GM18502 (cell line): ENCODE measurements at regions not wholly inside any gene's neighbourhood (a gene's known extent, or its start where the extent isn't known, plus 50 kb on each side); places are given as distances from the start of the nearest gene placed in this dataset.
"Not testable (repeated sequence)": the region's sequence is repeated elsewhere in the genome, so short reads cannot be mapped to it uniquely, and the experiment has no call there.

Source experiments
- ATAC-seq: cut with Tn5 transposase; IDR thresholded peaks from one replicate; pipeline ENCODE4 v1.9.1; 2021; ENCODE audit warnings: mild to moderate bottlenecking; ENCODE audit not compliant: unreplicated experiment, poor library complexity

GRCh38 chr4:163681208-163681821 lies 186.8 kb downstream of the TMA16 start:
- peak; percentile 87 for ATAC-seq

- ATAC-seq, result no peak
Measured at GRCh38 chr4:163688856-163689255, 194.4 kb downstream of the TMA16 start.

DNA sequence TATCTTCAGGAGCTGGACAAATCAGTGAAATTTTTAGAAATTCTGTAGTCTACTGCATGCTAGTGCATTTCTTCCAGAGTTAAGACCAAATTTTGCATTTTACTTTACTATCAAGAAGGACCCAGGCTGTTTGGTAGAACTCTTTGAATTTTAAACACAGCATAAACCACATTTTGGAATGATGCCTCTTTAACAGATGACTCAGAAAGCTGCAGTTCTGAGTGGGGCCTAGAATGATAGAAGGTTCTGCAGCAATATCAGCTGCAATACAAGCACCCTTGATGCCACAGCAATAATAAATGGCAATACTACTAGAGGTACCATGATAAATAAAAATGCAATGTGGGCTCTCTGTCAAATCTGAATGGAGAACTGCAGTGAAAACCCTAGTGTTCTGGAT lies 198.7 kb downstream of the TMA16 start:
- ATAC-seq, result no peak

DNA sequence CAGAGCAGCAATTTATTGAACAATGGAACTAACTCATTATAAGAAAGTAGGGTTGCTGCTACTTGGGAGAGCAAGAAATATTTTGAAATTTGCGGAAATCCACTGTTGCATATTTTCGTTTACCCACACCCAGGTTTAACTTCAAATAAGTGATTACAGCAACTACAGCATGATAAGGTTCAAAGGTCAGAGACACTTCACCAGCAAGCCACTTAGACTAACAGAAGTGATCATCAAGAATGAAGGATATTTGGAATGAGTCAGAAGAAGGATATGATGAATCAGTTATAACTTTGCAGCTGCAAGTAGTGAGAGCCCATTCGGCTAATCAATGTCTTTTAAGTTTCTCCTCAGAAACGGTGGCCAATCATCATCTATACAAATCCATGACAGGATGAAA lies 199.3 kb downstream of the TMA16 start:
- ATAC-seq, result no peak

- ATAC-seq, result no peak
Measured at GRCh38 chr4:163694385-163694784, 199.9 kb downstream of the TMA16 start.

DNA sequence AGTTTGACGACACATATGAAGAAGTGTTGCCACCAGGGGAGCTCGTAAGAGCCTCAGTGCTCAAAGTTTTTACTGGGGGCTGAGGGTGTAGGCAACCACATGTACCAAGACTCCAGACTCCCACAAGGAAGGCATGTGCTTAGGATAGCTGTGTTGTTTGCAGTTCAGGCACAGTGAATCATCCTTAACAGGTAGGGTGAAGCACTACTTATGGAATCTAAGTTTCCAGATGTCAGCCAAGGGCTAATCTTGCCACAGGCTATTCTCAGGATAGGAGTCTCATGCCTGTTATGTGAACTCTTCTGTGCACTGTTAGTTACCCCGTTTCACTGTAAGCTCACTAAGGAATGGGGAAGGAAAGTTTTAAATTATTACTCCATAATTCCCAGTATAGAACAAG lies 202.6 kb downstream of the TMA16 start:
- no peak for ATAC-seq

- not testable (repeated sequence) for ATAC-seq
Measured at GRCh38 chr4:163700383-163700782, 205.9 kb downstream of the TMA16 start.

GRCh38 chr4:163701916-163702315 lies 207.4 kb downstream of the TMA16 start:
- ATAC-seq, result peak; percentile 98

- ATAC-seq, result no peak
Measured at GRCh38 chr4:163702736-163703135, 208.2 kb downstream of the TMA16 start.

GRCh38 chr4:163703251-163703650 lies 208.8 kb downstream of the TMA16 start:
- no peak for ATAC-seq

GRCh38 chr4:163707873-163708272 lies 213.4 kb downstream of the TMA16 start:
- ATAC-seq, result no peak

DNA sequence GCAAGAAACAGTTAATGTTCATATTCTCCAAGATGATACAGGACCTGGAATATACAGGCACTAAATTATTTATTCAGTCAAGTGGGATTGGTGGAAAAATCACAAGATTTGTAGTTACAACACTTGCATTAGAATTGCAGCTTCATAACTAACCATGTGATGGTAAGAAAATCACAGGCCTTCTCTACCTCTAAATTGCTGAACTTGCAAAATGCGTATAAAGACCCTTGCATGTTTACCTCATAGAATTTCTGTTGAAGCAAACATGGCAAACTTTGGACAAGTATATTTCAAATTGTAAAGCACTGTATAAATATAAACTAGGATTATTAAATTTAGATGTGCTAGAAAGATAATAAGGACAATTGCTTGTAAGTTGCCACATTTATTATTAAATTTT lies 215.1 kb downstream of the TMA16 start:
- ATAC-seq, result no peak

- no peak for ATAC-seq
Measured at GRCh38 chr4:163710158-163710557, 215.7 kb downstream of the TMA16 start.

DNA sequence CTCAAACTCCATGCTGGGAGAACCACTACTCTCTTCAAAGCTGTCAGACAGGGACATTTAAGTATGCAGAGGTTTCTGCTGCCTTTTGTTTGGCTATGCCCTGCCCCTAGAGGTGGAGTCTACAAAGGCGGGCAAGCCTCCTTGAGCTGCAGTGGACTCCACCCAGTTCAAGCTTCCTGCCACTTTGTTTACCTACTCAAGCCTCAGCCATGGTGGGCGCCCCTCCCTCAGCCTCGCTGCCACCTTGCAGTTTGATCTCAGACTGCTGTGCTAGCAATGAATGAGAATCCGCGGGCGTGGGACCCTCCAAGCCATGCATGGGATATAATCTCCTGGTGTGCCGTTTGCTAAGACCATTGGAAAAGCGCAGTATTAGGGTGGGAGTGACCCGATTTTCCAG lies 230.0 kb downstream of the TMA16 start:
- ATAC-seq, result not testable (repeated sequence)

DNA sequence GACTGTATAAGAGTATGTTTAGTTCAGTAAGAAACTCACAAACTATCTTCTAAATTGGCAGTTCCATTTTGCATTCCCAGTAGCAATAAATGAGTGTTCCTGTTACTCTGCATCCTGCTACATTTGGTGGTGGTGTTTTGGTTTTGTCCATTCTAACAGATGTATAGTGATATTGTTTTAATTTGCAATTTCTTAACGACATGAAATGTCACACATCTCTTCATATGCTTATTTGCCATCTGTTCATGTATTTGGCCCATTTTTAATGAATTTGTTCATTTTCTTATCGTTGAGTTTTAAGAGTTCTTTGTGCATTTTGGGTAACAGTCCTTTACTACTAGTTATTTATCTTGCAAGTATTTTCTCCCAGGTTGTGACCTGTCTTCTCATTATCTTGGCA lies 232.2 kb downstream of the TMA16 start:
- no peak for ATAC-seq

DNA sequence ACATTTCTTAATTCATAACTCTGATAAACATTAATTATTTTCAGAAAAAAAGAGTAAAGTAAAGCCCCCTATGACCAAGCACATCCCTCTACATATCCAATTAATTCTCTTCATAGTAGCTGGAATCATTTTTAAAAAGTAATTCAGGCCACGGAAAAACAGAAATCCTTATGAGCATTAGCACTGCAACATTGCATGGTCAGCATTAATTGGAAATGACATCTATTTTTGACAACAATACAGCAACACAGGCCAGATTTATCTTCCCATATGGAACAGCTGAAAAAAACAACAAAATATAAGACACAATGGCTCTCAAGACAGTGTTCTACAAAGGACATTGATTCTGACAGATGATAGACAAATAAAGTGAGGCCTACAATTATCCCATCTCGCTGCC lies 236.6 kb downstream of the TMA16 start:
- no peak for ATAC-seq

DNA sequence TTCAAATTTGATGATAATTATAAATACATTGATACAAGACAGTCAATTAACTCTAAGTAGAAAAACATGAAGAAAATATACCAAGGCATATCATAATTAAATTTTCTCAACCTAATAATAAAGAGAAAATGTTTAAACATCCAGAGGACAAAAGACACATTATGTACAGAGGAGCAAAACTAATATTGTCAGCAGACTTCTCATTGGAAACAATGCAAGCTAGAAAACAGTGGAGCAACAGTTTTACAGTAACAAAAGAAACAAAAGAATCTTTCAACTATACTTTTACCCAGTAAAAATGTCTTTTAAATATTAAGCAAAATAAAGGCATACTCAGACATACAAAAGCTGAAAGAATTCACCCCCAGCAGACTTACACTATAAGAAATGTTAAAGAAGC lies 238.0 kb downstream of the TMA16 start:
- ATAC-seq, result no peak

GRCh38 chr4:163736876-163737275 lies 242.4 kb downstream of the TMA16 start:
- ATAC-seq, result no peak

DNA sequence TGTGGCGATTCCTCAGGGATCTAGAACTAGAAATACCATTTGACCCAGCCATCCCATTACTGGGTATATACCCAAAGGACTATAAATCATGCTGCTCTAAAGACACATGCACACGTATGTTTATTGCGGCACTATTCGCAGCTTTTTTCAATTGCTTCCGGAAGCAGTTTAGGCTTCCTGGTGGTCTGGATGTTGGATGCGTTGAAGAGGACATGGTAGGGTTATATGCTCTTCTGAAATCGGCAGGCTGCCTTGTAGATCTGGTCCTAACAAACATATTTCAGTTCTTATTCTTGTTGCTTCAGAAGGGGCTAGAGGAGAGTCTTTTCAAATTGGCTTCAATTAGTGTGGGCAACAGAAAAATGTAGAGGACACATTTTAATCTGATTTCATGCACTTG lies 243.4 kb downstream of the TMA16 start:
- not testable (repeated sequence) for ATAC-seq

DNA sequence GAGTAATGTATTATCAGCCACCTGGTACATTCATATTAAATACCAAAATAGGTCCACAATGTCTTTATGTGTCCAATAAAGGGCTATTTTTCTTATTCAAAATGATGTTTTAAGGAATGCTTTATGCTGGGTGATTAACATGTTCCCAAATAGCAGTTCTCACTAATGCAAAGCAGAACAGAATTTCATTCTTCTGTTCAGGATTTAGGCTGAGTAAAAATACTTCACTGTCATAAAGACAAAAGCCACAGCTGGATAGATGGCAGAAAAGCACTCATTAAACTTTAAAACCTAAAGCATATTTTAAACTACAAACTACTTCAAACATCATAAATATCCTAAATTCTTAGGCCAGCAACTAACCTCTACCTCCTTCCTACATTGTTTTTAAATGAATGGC lies 244.0 kb downstream of the TMA16 start:
- ATAC-seq, result no peak

DNA sequence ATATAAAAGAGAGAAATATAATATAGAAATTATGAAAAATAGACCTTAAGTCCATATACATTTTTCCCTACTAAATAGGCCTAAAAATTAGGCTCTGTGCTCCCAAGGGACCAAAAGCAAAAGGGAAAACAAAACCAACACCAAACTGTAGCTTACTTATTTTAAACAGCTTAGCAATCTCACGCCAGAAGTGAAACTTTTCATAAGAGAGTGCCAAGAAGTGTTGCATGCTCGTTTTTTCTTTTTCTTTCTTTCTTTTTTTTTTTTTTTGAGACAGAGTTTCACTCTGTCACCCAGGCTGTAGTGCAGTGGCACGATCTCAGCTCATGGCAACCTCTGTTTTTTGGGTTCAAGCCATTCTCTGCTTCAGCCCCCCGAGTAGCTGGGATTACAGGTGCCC lies 250.4 kb downstream of the TMA16 start:
- ATAC-seq, result peak; percentile 95

DNA sequence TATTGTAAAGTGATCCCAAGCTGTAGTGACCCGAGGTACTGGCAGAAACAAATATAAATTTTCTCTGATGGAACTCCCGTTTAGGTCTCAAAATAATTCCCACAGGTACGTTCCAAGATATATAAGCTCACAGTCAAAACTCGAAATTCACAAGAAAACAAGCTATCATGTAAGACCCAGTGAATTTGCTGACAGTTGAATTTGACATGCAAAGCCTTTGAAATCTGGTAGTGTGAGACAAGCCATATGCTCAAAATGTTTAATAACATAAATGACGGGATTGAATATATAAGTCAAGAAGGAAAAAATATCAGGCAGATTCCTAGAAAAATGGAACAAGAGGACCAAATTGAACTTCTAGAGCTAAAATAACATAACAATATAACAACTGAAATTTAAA lies 252.8 kb downstream of the TMA16 start:
- no peak for ATAC-seq

DNA sequence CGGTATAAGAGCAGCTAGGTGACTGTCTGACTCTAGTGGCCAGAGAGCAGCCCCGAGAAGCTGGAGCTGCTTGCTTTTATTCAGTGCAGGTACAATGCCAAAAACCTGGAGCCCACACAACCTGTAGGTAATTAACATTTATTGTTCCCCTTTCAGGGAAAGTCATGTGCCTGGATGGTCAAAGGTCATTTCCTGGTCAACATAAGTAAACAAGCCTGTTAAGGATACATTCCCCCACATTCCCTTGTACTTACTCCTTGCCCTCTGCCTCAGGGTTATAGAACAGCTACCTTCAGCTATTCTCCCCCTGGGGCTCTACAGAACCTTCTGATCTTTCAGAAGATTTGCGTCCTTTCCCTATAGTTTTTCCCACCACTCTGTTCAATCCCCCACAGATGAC lies 253.4 kb downstream of the TMA16 start:
- ATAC-seq, result no peak
